Naive thymus-derived CD8-positive, alpha-beta T cell (primary cell): ENCODE measurements at regions not wholly inside any gene's neighbourhood (a gene's known extent, or its start where the extent isn't known, plus 50 kb on each side); places are given as distances from the start of the nearest gene placed in this dataset.

Source experiments
- ATAC-seq, 2 donors: fragments of 150-1000 bp; cut with Tn5 transposase in 1 of 2; sonication (Bioruptor Pico), chemical (Tn5 transposase) in 1 of 2; 1 replicate in 1 of 2; 2 replicates in 1 of 2; pipeline ENCODE4 v1.10.0; 2021; ENCODE audit warnings: mild to moderate bottlenecking in 2 of 2, moderate library complexity in 2 of 2
- POLR2A ChIA-PET: fragments of 350-600 bp; sonication (Branson Sonifier 250); formaldehyde crosslinking; loops from one replicate; lab custom pipeline; 2021; ENCODE audit warnings: antibody characterized with exemption; lab: Charles Lee
- DNase-seq, 10 donors: peaks; one replicate each; pipeline versions ENCODE4 v3.0.0 to v3.0.0-alpha.2; 2020 to 2022
- H3K27ac Mint-ChIP-seq, 10 donors: one replicate each; pipeline ENCODE4 v1.8.0; 2020 to 2022; ENCODE audit warnings: mild to moderate bottlenecking in 10 of 10, mixed read lengths in 10 of 10, moderate library complexity in 4 of 10, inconsistent platforms in 1 of 10
- H3K27me3 Mint-ChIP-seq, 5 donors: one replicate each; pipeline ENCODE4 v1.8.0; 2021 to 2022; ENCODE audit warnings: mixed read lengths in 5 of 5
- H3K36me3 Mint-ChIP-seq, 3 donors: one replicate each; pipeline ENCODE4 v1.8.0; 2020 to 2022; ENCODE audit warnings: mixed read lengths in 3 of 3, mild to moderate bottlenecking in 2 of 3, inconsistent platforms in 1 of 3
- H3K4me1 Mint-ChIP-seq, 4 donors: one replicate each; pipeline ENCODE4 v1.8.0; 2021 to 2022; ENCODE audit warnings: mixed read lengths in 4 of 4
- H3K4me3 Mint-ChIP-seq, 10 donors: one replicate each; pipeline ENCODE4 v1.8.0; 2020 to 2022; ENCODE audit warnings: mild to moderate bottlenecking in 10 of 10, mixed read lengths in 10 of 10, moderate library complexity in 6 of 10, inconsistent platforms in 1 of 10
- H3K9me3 Mint-ChIP-seq, 9 donors: one replicate each; pipeline ENCODE4 v1.8.0; 2020 to 2022; ENCODE audit warnings: mixed read lengths in 9 of 9, mild to moderate bottlenecking in 3 of 9, inconsistent platforms in 1 of 9, moderate library complexity in 1 of 9

GRCh38 chr7:1362301-1362700 is 97.0 kb downstream of the MICALL2 start:
- DNase-seq: peak in 1 of 10 donors; percentile 55
- POLR2A ChIA-PET: no interaction called here
- Mint-ChIP-seq H3K27me3 (peaks cover 7 to 37% (median 25%) of the 10 kb centered on the region in 5 donors), H3K4me1 (no peaks in the 10 kb centered on the region), H3K9me3 (peaks cover 0 to 10% (median 0%) of the 10 kb centered on the region in 9 donors), H3K36me3 (peaks cover 0 to 2% (median 0%) of the 10 kb centered on the region in 3 donors), H3K27ac (no peak overlapping the region), H3K4me3 (no peak overlapping the region)
- ATAC-seq: no peak

- Mint-ChIP-seq H3K4me1 (peaks cover 0 to 5% (median 0%) of the 10 kb centered on the region in 4 donors), H3K4me3 (no peak overlapping the region), H3K27ac (no peak overlapping the region), H3K36me3 (peaks cover 0 to 5% (median 0%) of the 10 kb centered on the region in 3 donors), H3K9me3 (peaks cover 0 to 10% (median 0%) of the 10 kb centered on the region in 9 donors), H3K27me3 (peaks cover 15 to 53% (median 34%) of the 10 kb centered on the region in 5 donors)
- ATAC-seq (no peak), DNase-seq (no peak)
- POLR2A ChIA-PET: no interaction called here
Observed at GRCh38 chr7:1364068-1364905, 95.0 kb downstream of the MICALL2 start.

GRCh38 chr7:1364906-1365570 is 94.2 kb downstream of the MICALL2 start:
- Mint-ChIP-seq H3K27me3 (peaks cover 15 to 58% (median 38%) of the 10 kb centered on the region in 5 donors), H3K4me1 (peaks cover 0 to 5% (median 0%) of the 10 kb centered on the region in 4 donors), H3K36me3 (peaks cover 0 to 5% (median 0%) of the 10 kb centered on the region in 3 donors), H3K4me3 (no peak overlapping the region), H3K27ac (no peak overlapping the region), H3K9me3 (peaks cover 0 to 10% (median 0%) of the 10 kb centered on the region in 9 donors)
- ATAC-seq (no peak), DNase-seq (no peak)
- POLR2A ChIA-PET: interaction anchor here (0.6 kb wide), 1 partner anchor 140 kb away, joined by 5 read pairs; no protein-coding TSS in a partner anchor

GRCh38 chr7:1365846-1366245 is 93.4 kb downstream of the MICALL2 start:
- peaks cover 0 to 10% (median 0%) of the 10 kb centered on the region in 9 donors for H3K9me3 Mint-ChIP-seq
- peak overlapping the region in 1 of 10 donors; percentile 54 for H3K4me3 Mint-ChIP-seq
- DNase-seq (no peak), ATAC-seq (no peak)
- peaks cover 0 to 5% (median 0%) of the 10 kb centered on the region in 3 donors for H3K36me3 Mint-ChIP-seq
- peaks cover 0 to 5% (median 0%) of the 10 kb centered on the region in 4 donors for H3K4me1 Mint-ChIP-seq
- POLR2A ChIA-PET: no interaction called here
- H3K27me3 Mint-ChIP-seq: peaks cover 19 to 66% (median 47%) of the 10 kb centered on the region in 5 donors
- H3K27ac Mint-ChIP-seq: no peak overlapping the region

- peaks cover 0 to 5% (median 0%) of the 10 kb centered on the region in 4 donors for H3K4me1 Mint-ChIP-seq
- H3K9me3 Mint-ChIP-seq: peaks cover 0 to 10% (median 0%) of the 10 kb centered on the region in 9 donors
- peaks cover 19 to 66% (median 51%) of the 10 kb centered on the region in 5 donors for H3K27me3 Mint-ChIP-seq
- POLR2A ChIA-PET: no interaction called here
- H3K27ac Mint-ChIP-seq: no peak overlapping the region
- peaks cover 0 to 5% (median 0%) of the 10 kb centered on the region in 3 donors for H3K36me3 Mint-ChIP-seq
- DNase-seq: no peak
- peak overlapping the region in 1 of 10 donors; percentile 22 for H3K4me3 Mint-ChIP-seq
- no peak for ATAC-seq
Observed at GRCh38 chr7:1366801-1367405, 92.4 kb downstream of the MICALL2 start.

- no peak for ATAC-seq
- Mint-ChIP-seq H3K4me3 (peak overlapping the region in 3 of 10 donors; percentile 7 to 23 (median 22)), H3K27me3 (peaks cover 19 to 66% (median 53%) of the 10 kb centered on the region in 5 donors), H3K27ac (no peak overlapping the region), H3K9me3 (peaks cover 0 to 10% (median 0%) of the 10 kb centered on the region in 9 donors), H3K36me3 (peaks cover 0 to 5% (median 0%) of the 10 kb centered on the region in 3 donors), H3K4me1 (peaks cover 0 to 5% (median 0%) of the 10 kb centered on the region in 4 donors)
- no peak for DNase-seq
- POLR2A ChIA-PET: no interaction called here
Observed at GRCh38 chr7:1367501-1368183, 91.6 kb downstream of the MICALL2 start.

GRCh38 chr7:1368184-1368681 is 91.0 kb downstream of the MICALL2 start:
- Mint-ChIP-seq H3K4me3 (peak overlapping the region in 2 of 10 donors; percentile 59 to 64), H3K9me3 (peaks cover 0 to 10% (median 0%) of the 10 kb centered on the region in 9 donors), H3K27ac (no peak overlapping the region), H3K36me3 (peaks cover 0 to 5% (median 0%) of the 10 kb centered on the region in 3 donors), H3K27me3 (peaks cover 19 to 66% (median 59%) of the 10 kb centered on the region in 5 donors), H3K4me1 (peaks cover 0 to 5% (median 0%) of the 10 kb centered on the region in 4 donors)
- ATAC-seq (no peak), DNase-seq (no peak)
- POLR2A ChIA-PET: no interaction called here

GRCh38 chr7:1368682-1369571 is 90.3 kb downstream of the MICALL2 start:
- H3K27me3 Mint-ChIP-seq: peaks cover 21 to 64% (median 59%) of the 10 kb centered on the region in 5 donors
- peak in 3 of 10 donors; percentile 14 to 25 (median 16) for DNase-seq
- H3K9me3 Mint-ChIP-seq: peaks cover 0 to 10% (median 0%) of the 10 kb centered on the region in 9 donors
- POLR2A ChIA-PET: no interaction called here
- H3K36me3 Mint-ChIP-seq: peaks cover 0 to 5% (median 0%) of the 10 kb centered on the region in 3 donors
- H3K4me3 Mint-ChIP-seq: peak overlapping the region in 2 of 10 donors; percentile 59 to 64
- H3K4me1 Mint-ChIP-seq: peaks cover 0 to 5% (median 0%) of the 10 kb centered on the region in 4 donors
- ATAC-seq: peak; percentile 49 to 67
- peak overlapping the region in 1 of 10 donors; percentile 71 for H3K27ac Mint-ChIP-seq

GRCh38 chr7:1369916-1370657 is 89.2 kb downstream of the MICALL2 start:
- peaks cover 21 to 57% (median 52%) of the 10 kb centered on the region in 5 donors for H3K27me3 Mint-ChIP-seq

GRCh38 chr7:1370738-1371137 is 88.5 kb downstream of the MICALL2 start:
- H3K36me3 Mint-ChIP-seq: peaks cover 0 to 5% (median 0%) of the 10 kb centered on the region in 3 donors
- peak overlapping the region in 1 of 10 donors; percentile 41 for H3K4me3 Mint-ChIP-seq
- peaks cover 0 to 5% (median 0%) of the 10 kb centered on the region in 4 donors for H3K4me1 Mint-ChIP-seq
- DNase-seq (no peak), ATAC-seq (no peak)
- POLR2A ChIA-PET: no interaction called here
- H3K27ac Mint-ChIP-seq: no peak overlapping the region
- H3K9me3 Mint-ChIP-seq: peaks cover 0 to 6% (median 0%) of the 10 kb centered on the region in 9 donors
- H3K27me3 Mint-ChIP-seq: peaks cover 21 to 56% (median 45%) of the 10 kb centered on the region in 5 donors

More at GRCh38 chr7:1369916-1370657, 89.2 kb downstream of the MICALL2 start:
- POLR2A ChIA-PET: no interaction called here
- peaks cover 0 to 5% (median 0%) of the 10 kb centered on the region in 3 donors for H3K36me3 Mint-ChIP-seq
- ATAC-seq: no peak
- DNase-seq: no peak
- H3K27ac Mint-ChIP-seq: no peak overlapping the region
- H3K9me3 Mint-ChIP-seq: peaks cover 0 to 10% (median 0%) of the 10 kb centered on the region in 9 donors
- H3K4me1 Mint-ChIP-seq: peaks cover 0 to 5% (median 0%) of the 10 kb centered on the region in 4 donors
- peak overlapping the region in 1 of 10 donors; percentile 59 for H3K4me3 Mint-ChIP-seq
